Chondrocyte (in vitro differentiated cells): ENCODE measurements at regions not wholly inside any gene's neighbourhood (a gene's known extent, or its start where the extent isn't known, plus 50 kb on each side); places are given as distances from the start of the nearest gene placed in this dataset.

Source experiments
- DNase-seq: peaks from one replicate; pipeline ENCODE4 v3.0.0; 2021; ENCODE audit warnings: mixed read lengths, low spot score
- H3K27ac Mint-ChIP-seq: one replicate; pipeline ENCODE4 v1.8.0; 2021; ENCODE audit warnings: mild to moderate bottlenecking, moderate library complexity, mixed read lengths; ENCODE audit not compliant: unreplicated experiment
- H3K27me3 Mint-ChIP-seq: 2 replicates; pipeline ENCODE4 v1.8.0; 2021; ENCODE audit warnings: low read depth, mixed read lengths
- H3K36me3 Mint-ChIP-seq: 2 replicates; pipeline ENCODE4 v1.8.0; 2021; ENCODE audit warnings: low read depth, mixed read lengths
- H3K4me1 Mint-ChIP-seq: 2 replicates; pipeline ENCODE4 v1.8.0; 2021; ENCODE audit warnings: low read depth, mild to moderate bottlenecking, mixed read lengths
- H3K4me3 Mint-ChIP-seq: one replicate; pipeline ENCODE4 v1.8.0; 2021; ENCODE audit warnings: mild to moderate bottlenecking, moderate library complexity, mixed read lengths; ENCODE audit not compliant: unreplicated experiment
- H3K9me3 Mint-ChIP-seq: 2 replicates; pipeline ENCODE4 v1.8.0; 2021; ENCODE audit warnings: low read depth, mixed read lengths
- CTCF ChIP-seq: fragments of 200-600 bp; sonication (generic); IDR thresholded peaks from 2 replicates; pipeline ENCODE4 v1.5.0; 2021; ENCODE audit warnings: antibody characterized with exemption, mild to moderate bottlenecking, moderate library complexity

DNA sequence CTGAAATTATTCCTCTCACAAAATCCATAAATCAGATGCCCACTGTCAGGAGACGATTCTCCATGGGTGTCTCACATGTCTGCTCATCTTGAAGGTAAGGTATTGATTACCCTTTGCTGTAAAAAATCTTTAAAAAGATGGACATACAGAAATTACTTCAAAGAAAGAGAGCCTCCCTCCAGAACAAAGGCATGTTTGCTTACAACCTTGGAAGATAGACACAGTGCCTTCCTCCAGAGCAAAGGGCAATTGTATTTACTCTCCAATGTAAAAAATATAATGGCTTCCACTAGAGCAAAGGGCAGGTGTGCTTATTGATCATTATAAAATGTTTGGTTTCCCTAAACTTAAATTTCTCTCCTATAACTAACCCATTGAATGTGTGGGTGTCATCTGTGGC is 616.2 kb downstream of the ANKRD50 start:
- DNase-seq: no peak
- Mint-ChIP-seq H3K4me3 (no peak overlapping the region), H3K27ac (no peak overlapping the region), H3K27me3 (no peaks in the 10 kb centered on the region), H3K9me3 (peaks cover 6% of the 10 kb centered on the region), H3K36me3 (no peaks in the 10 kb centered on the region), H3K4me1 (peaks cover 11% of the 10 kb centered on the region)
- no peak for TF ChIP-seq CTCF

DNA sequence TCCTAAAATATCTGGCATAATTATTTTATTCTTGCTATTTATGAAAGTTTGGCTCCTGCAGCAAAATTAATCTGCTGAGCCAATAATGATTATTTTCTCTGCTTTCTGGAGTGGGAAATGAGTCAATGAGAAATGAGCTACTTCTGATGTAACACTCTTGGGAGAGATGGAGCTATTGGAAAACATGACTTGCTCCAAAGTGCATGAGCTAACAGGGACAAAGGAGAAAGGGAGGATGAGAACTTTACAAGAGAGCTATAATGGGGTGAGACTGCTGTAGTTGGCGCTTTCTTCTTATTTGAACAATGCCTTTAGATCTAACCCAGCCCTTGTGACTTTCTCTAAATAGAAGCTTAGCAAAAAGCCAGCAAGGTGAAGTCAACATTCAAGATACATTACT is 615.1 kb downstream of the ANKRD50 start:
- H3K9me3 Mint-ChIP-seq: peaks cover 14% of the 10 kb centered on the region
- H3K27me3 Mint-ChIP-seq: no peaks in the 10 kb centered on the region
- H3K36me3 Mint-ChIP-seq: no peaks in the 10 kb centered on the region
- no peak for TF ChIP-seq CTCF
- no peak overlapping the region for H3K4me3 Mint-ChIP-seq
- H3K27ac Mint-ChIP-seq: no peak overlapping the region
- peaks cover 8% of the 10 kb centered on the region for H3K4me1 Mint-ChIP-seq
- no peak for DNase-seq

DNA sequence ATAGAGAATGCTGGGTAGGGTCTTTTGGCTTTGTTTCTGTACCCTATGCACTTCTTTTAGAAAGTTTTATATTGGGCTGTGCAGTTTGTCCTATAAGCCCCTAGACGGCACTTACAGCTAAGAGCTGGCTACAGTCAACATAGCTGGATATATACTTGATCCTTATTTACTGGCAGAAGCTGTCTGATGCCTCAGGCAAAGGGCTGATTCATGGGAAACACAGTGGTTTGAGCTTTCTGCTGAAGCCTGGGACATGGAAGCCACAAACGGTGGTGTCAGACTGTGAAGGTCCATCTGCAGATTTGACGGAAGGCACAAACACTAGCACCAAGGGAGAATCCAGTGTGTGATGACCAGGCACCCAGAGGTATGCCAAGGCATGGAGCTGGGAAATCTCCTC is 608.4 kb downstream of the ANKRD50 start:
- no peak for DNase-seq
- H3K4me3 Mint-ChIP-seq: no peak overlapping the region
- no peak for TF ChIP-seq CTCF
- H3K27ac Mint-ChIP-seq: no peak overlapping the region
- peaks cover 20% of the 10 kb centered on the region for H3K9me3 Mint-ChIP-seq
- peaks cover 3% of the 10 kb centered on the region for H3K4me1 Mint-ChIP-seq
- no peaks in the 10 kb centered on the region for H3K36me3 Mint-ChIP-seq
- no peaks in the 10 kb centered on the region for H3K27me3 Mint-ChIP-seq

- peaks cover 20% of the 10 kb centered on the region for H3K9me3 Mint-ChIP-seq
Measured at GRCh38 chr4:124104628-124105027, 607.9 kb downstream of the ANKRD50 start.

DNA sequence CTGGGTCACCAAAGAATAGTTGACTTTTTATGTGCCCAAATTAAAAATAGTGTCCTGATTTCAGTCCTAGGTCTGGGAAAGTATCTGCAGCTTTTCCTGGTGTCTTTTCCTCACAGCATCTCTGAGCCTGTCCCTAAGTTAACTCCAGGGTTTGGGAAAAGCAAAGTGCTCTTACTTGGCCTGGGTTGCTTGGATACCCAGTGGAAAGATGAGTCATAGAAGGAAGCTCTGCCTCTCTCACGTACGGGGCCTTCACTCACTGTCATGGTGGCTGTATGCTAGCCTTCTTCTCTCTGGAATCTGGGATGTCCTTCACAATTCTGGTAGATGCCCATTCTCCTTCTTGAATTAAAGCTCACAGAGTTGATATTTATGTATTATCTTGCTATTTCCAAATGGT is 607.3 kb downstream of the ANKRD50 start:
- TF ChIP-seq CTCF: no peak
- H3K27me3 Mint-ChIP-seq: no peaks in the 10 kb centered on the region
- peaks cover 20% of the 10 kb centered on the region for H3K9me3 Mint-ChIP-seq
- H3K4me3 Mint-ChIP-seq: no peak overlapping the region
- no peak for DNase-seq
- no peak overlapping the region for H3K27ac Mint-ChIP-seq
- peaks cover 3% of the 10 kb centered on the region for H3K4me1 Mint-ChIP-seq
- H3K36me3 Mint-ChIP-seq: no peaks in the 10 kb centered on the region

More at GRCh38 chr4:124104628-124105027, 607.9 kb downstream of the ANKRD50 start:
- H3K27ac Mint-ChIP-seq: no peak overlapping the region
- DNase-seq: no peak
- H3K36me3 Mint-ChIP-seq: no peaks in the 10 kb centered on the region
- H3K4me3 Mint-ChIP-seq: no peak overlapping the region
- peaks cover 3% of the 10 kb centered on the region for H3K4me1 Mint-ChIP-seq
- no peaks in the 10 kb centered on the region for H3K27me3 Mint-ChIP-seq
- TF ChIP-seq CTCF: no peak
